GM23338 (cell line): ENCODE measurements at regions not wholly inside any gene's neighbourhood (a gene's known extent, or its start where the extent isn't known, plus 50 kb on each side); places are given as distances from the start of the nearest gene placed in this dataset.

Source experiments
- ATAC-seq: fragments of 200-7000 bp; cut with Tn5 transposase; 3 replicates; pipeline ENCODE4 v1.9.1; 2020
- DNase-seq: peaks from one replicate; pipeline ENCODE4 v3.0.0-alpha.2; 2015; ENCODE audit warnings: low spot score
- H2AFZ ChIP-seq: fragments of 200-600 bp; sonication (generic); 2 replicates; pipeline ENCODE4 v1.8.0; 2016; ENCODE audit warnings: antibody characterized with exemption, mild to moderate bottlenecking, moderate library complexity
- H3F3A ChIP-seq: fragments of 200-600 bp; sonication (generic); replicated peaks from 2 replicates; pipeline ENCODE4 v1.8.0; 2017; ENCODE audit warnings: antibody characterized with exemption, mixed run types, low read depth
- H3K27ac ChIP-seq: fragments of 200-600 bp; sonication (generic); 2 replicates; pipeline ENCODE4 v1.6.1; 2016; ENCODE audit warnings: low read depth
- H3K27me3 ChIP-seq: fragments of 200-600 bp; sonication (generic); 2 replicates; pipeline ENCODE4 v1.8.0; 2016; ENCODE audit warnings: mild to moderate bottlenecking, mixed run types, moderate library complexity; ENCODE audit not compliant: insufficient read depth
- H3K36me3 ChIP-seq: fragments of 200-600 bp; sonication (generic); 2 replicates; pipeline ENCODE4 v1.8.0; 2016; ENCODE audit warnings: mild to moderate bottlenecking; ENCODE audit not compliant: insufficient read depth
- H3K4me1 ChIP-seq: fragments of 200-600 bp; sonication (generic); 2 replicates; pipeline ENCODE4 v1.8.0; 2016; ENCODE audit warnings: mild to moderate bottlenecking, moderate library complexity; ENCODE audit not compliant: insufficient read depth
- H3K4me2 ChIP-seq: fragments of 200-600 bp; sonication (generic); 2 replicates; pipeline ENCODE4 v1.7.1; 2017; ENCODE audit warnings: mixed run types
- H3K4me3 ChIP-seq: fragments of 200-600 bp; sonication (generic); 2 replicates; pipeline ENCODE4 v1.6.1; 2016; ENCODE audit warnings: mixed run types
- H3K79me2 ChIP-seq: fragments of 200-600 bp; sonication (generic); replicated peaks from 2 replicates; pipeline ENCODE4 v1.8.0; 2017; ENCODE audit warnings: mild to moderate bottlenecking; ENCODE audit not compliant: insufficient read depth
- H3K9me2 ChIP-seq: fragments of 200-600 bp; sonication (generic); 2 replicates; pipeline ENCODE4 v1.8.0; 2017; ENCODE audit not compliant: insufficient read depth
- H4K20me1 ChIP-seq: fragments of 200-600 bp; sonication (generic); replicated peaks from 2 replicates; pipeline ENCODE4 v1.8.0; 2017; ENCODE audit warnings: mild to moderate bottlenecking; ENCODE audit not compliant: insufficient read depth
- H3K27ac Mint-ChIP-seq: 2 replicates; pipeline ENCODE4 v1.8.0; 2020; ENCODE audit warnings: inconsistent platforms, mild to moderate bottlenecking, moderate library complexity, mixed read lengths
- H3K27me3 Mint-ChIP-seq: 3 replicates; pipeline ENCODE4 v1.8.0; 2022; ENCODE audit warnings: low read depth, mild to moderate bottlenecking, moderate library complexity, mixed read lengths, inconsistent platforms; ENCODE audit not compliant: insufficient read depth, poor library complexity
- H3K36me3 Mint-ChIP-seq: 3 replicates; pipeline ENCODE4 v1.8.0; 2021; ENCODE audit warnings: low read depth, mild to moderate bottlenecking, inconsistent platforms, moderate library complexity, mixed read lengths
- H3K4me1 Mint-ChIP-seq: 3 replicates; pipeline ENCODE4 v1.8.0; 2020; ENCODE audit warnings: mild to moderate bottlenecking, inconsistent platforms, mixed read lengths
- H3K4me3 Mint-ChIP-seq: 3 replicates; pipeline ENCODE4 v1.8.0; 2021; ENCODE audit warnings: moderate library complexity, mild to moderate bottlenecking, inconsistent platforms, mixed read lengths
- H3K9me3 Mint-ChIP-seq: 3 replicates; pipeline ENCODE4 v1.8.0; 2020; ENCODE audit warnings: moderate library complexity, mild to moderate bottlenecking, inconsistent platforms, mixed read lengths
- CREB1 ChIP-seq: fragments of 250-450 bp; sonication (Bioruptor Pico); IDR thresholded peaks from 2 replicates; pipeline ENCODE4 v1.5.0; 2020; ENCODE audit warnings: low read depth, mild to moderate bottlenecking, moderate library complexity
- ETS1 ChIP-seq: IDR thresholded peaks from 2 replicates; pipeline ENCODE4 v1.6.1; 2016; ENCODE audit warnings: antibody characterized with exemption
- EZH2 ChIP-seq: fragments of 200-600 bp; sonication (generic); IDR thresholded peaks from one replicate; pipeline ENCODE4 v1.8.0; 2017; ENCODE audit warnings: antibody characterized with exemption, mild to moderate bottlenecking, low read depth; ENCODE audit not compliant: unreplicated experiment
- EZH2phosphoT487 ChIP-seq: fragments of 200-600 bp; sonication (generic); IDR thresholded peaks from one replicate; pipeline ENCODE4 v1.8.1; 2018; ENCODE audit warnings: antibody characterized with exemption; ENCODE audit not compliant: unreplicated experiment
- JUNB ChIP-seq: IDR thresholded peaks from one replicate; pipeline ENCODE4 v1.6.1; 2016; ENCODE audit warnings: antibody characterized with exemption; ENCODE audit not compliant: unreplicated experiment
- NANOG ChIP-seq: IDR thresholded peaks from 2 replicates; pipeline ENCODE4 v1.6.1; 2016; ENCODE audit warnings: antibody characterized with exemption, borderline replicate concordance
- POLR2AphosphoS5 ChIP-seq: IDR thresholded peaks from 2 replicates; pipeline ENCODE4 v1.6.1; 2016; ENCODE audit warnings: antibody characterized with exemption, low read depth
- REST ChIP-seq: IDR thresholded peaks from one replicate; pipeline ENCODE4 v1.6.1; 2018; ENCODE audit warnings: antibody characterized with exemption; ENCODE audit not compliant: unreplicated experiment
- STAT1 ChIP-seq: IDR thresholded peaks from one replicate; pipeline ENCODE4 v1.6.1; 2016; ENCODE audit warnings: antibody characterized with exemption; ENCODE audit not compliant: unreplicated experiment
- ZNF331 ChIP-seq: fragments of 250-450 bp; sonication (Bioruptor Pico); IDR thresholded peaks from 2 replicates; pipeline ENCODE4 v1.5.0; 2020; ENCODE audit warnings: low read depth, mild to moderate bottlenecking, moderate library complexity
- TF ChIP-seq, protein P1 (sequence below), 2 experiments: fragments of 200-600 bp in 1 of 2; sonication (generic) in 1 of 2; conservative IDR thresholded peaks; 2 replicates each; pipeline versions ENCODE4 v1.5.1 to v1.6.1; 2016 to 2017; ENCODE audit warnings: antibody characterized with exemption in 2 of 2, low read depth in 2 of 2, mild to moderate bottlenecking in 2 of 2, moderate library complexity in 1 of 2

DNA sequence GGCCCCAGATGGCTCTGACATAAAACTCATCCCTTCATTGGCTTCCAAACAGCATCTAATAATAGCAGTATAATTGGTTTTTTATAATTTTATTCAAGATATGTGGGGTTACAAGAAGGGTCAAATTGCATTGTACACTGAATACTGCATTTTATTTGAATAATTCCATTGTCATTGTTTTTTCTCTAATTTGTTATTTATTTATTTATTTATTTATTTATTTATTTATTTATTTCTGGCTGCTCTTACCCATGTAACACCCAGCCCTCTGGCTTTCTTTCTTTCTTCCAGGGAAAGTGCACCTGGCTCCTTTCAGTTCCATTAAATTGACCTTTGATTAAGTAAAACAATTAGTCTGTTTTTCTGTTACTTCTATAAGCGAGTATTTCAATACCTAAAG is 210.1 kb downstream of the CDH9 start:
- Mint-ChIP-seq H3K9me3 (no peaks in the 10 kb centered on the region), H3K27ac (no peak overlapping the region), H3K36me3 (no peaks in the 10 kb centered on the region), H3K27me3 (no peaks in the 10 kb centered on the region), H3K4me1 (no peaks in the 10 kb centered on the region), H3K4me3 (no peak overlapping the region)
- H3K4me2 ChIP-seq = no peak overlapping the region
- H3K79me2 ChIP-seq = no peaks in the 10 kb centered on the region
- H4K20me1 ChIP-seq = no peaks in the 10 kb centered on the region
- no peak overlapping the region for H3K27ac ChIP-seq
- 0 out of 2 replicates have a peak, but pooled peaks cover 3% of the 10 kb centered on the region for H3K9me2 ChIP-seq
- ATAC-seq (no peak), DNase-seq (no peak)
- no peak overlapping the region for H3K4me3 ChIP-seq
- no peaks in the 10 kb centered on the region for H3K27me3 ChIP-seq
- no peak overlapping the region for H2AFZ ChIP-seq
- TF ChIP-seq ETS1 (no peak), ZNF331 (CRISPR knock-in tag) (no peak), REST (no peak), JUNB (no peak), EZH2phosphoT487 (no peak), NANOG (no peak), STAT1 (no peak), POLR2AphosphoS5 (no peak), CREB1 (no peak), EZH2 (no peak)
- TF ChIP-seq, protein P1, sequence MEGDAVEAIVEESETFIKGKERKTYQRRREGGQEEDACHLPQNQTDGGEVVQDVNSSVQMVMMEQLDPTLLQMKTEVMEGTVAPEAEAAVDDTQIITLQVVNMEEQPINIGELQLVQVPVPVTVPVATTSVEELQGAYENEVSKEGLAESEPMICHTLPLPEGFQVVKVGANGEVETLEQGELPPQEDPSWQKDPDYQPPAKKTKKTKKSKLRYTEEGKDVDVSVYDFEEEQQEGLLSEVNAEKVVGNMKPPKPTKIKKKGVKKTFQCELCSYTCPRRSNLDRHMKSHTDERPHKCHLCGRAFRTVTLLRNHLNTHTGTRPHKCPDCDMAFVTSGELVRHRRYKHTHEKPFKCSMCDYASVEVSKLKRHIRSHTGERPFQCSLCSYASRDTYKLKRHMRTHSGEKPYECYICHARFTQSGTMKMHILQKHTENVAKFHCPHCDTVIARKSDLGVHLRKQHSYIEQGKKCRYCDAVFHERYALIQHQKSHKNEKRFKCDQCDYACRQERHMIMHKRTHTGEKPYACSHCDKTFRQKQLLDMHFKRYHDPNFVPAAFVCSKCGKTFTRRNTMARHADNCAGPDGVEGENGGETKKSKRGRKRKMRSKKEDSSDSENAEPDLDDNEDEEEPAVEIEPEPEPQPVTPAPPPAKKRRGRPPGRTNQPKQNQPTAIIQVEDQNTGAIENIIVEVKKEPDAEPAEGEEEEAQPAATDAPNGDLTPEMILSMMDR (conservative IDR thresholded peaks at IDR 0.05; ENCODE audit: low read depth in 2 of 2) = no peak
- no peaks in the 10 kb centered on the region for H3K36me3 ChIP-seq
- no peaks in the 10 kb centered on the region for H3K4me1 ChIP-seq
- no peaks in the 10 kb centered on the region for H3F3A ChIP-seq
